H1 (cell line): ENCODE measurements at regions not wholly inside any gene's neighbourhood (a gene's known extent, or its start where the extent isn't known, plus 50 kb on each side); places are given as distances from the start of the nearest gene placed in this dataset.

Experiments
- CEBPB ChIP-seq: IDR thresholded peaks from 2 replicates; pipeline ENCODE4 v1.6.1; 2012; ENCODE audit warnings: low read depth, low read length
- CHD2 ChIP-seq: IDR thresholded peaks from 2 replicates; pipeline ENCODE4 v1.6.1; 2012; ENCODE audit warnings: low read length, improper control_type of control experiment
- CHD7 ChIP-seq: fragments of 300-600 bp; sonication (generic); IDR thresholded peaks from 2 replicates; pipeline ENCODE4 v1.7.1; 2012; ENCODE audit warnings: low read length, moderate library complexity, mild to moderate bottlenecking, inconsistent platforms; ENCODE audit not compliant: insufficient replicate concordance
- EGR1 ChIP-seq: IDR thresholded peaks from 2 replicates; pipeline ENCODE4 v1.6.1; 2011; ENCODE audit warnings: low read depth, low read length, borderline replicate concordance
- KDM1A ChIP-seq: fragments of 200-600, 300-600 bp; sonication (generic); IDR thresholded peaks from 2 replicates; pipeline ENCODE4 v1.7.1; 2016; ENCODE audit warnings: mild to moderate bottlenecking, low read length, borderline replicate concordance
- KDM5A ChIP-seq: fragments of 200-600 bp; IDR thresholded peaks from 2 replicates; pipeline ENCODE4 v1.7.1; 2012; ENCODE audit warnings: mild to moderate bottlenecking, low read length, inconsistent platforms, mixed read lengths
- MAFK ChIP-seq: IDR thresholded peaks from 2 replicates; pipeline ENCODE4 v1.6.1; 2012; ENCODE audit warnings: low read depth, mild to moderate bottlenecking, improper control_type of control experiment, low read length
- SIN3A ChIP-seq, 2 experiments: IDR thresholded peaks in 1 of 2; conservative IDR thresholded peaks in 1 of 2; 2 replicates each; pipeline ENCODE4 v1.6.1; 2011 to 2012; ENCODE audit warnings: low read length in 2 of 2, improper control_type of control experiment in 1 of 2, low read depth in 1 of 2, mild to moderate bottlenecking in 1 of 2
- SUZ12 ChIP-seq: fragments of 200-600 bp; sonication (generic); IDR thresholded peaks from 2 replicates; pipeline ENCODE4 v1.6.1; 2012; ENCODE audit warnings: mild to moderate bottlenecking, inconsistent platforms, low read length, moderate library complexity, mixed read lengths
- TF ChIP-seq, protein P1 (sequence below): IDR thresholded peaks from 2 replicates; pipeline ENCODE4 v1.6.1; 2011; ENCODE audit warnings: low read length, improper control_type of control experiment

GRCh38 chrX:42109428-42109827, 186.1 kb upstream of the CASK start (continued):
- TF ChIP-seq CHD7 (no peak), SIN3A (conservative IDR thresholded peaks at IDR 0.05 in 1 of 2, IDR thresholded peaks at IDR 0.05 in 1 of 2; ENCODE audit: low read depth in 1 of 2, low read length in 2 of 2) (no peak), KDM1A (no peak), SUZ12 (no peak), MAFK (no peak), CHD2 (no peak), EGR1 (no peak), KDM5A (no peak), CEBPB (no peak)
- TF ChIP-seq, protein P1, sequence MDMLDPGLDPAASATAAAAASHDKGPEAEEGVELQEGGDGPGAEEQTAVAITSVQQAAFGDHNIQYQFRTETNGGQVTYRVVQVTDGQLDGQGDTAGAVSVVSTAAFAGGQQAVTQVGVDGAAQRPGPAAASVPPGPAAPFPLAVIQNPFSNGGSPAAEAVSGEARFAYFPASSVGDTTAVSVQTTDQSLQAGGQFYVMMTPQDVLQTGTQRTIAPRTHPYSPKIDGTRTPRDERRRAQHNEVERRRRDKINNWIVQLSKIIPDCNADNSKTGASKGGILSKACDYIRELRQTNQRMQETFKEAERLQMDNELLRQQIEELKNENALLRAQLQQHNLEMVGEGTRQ, result no peak
